ENCODE measurements at regions not wholly inside any gene's neighbourhood (a gene's known extent, or its start where the extent isn't known, plus 50 kb on each side); places are given as distances from the start of the nearest gene placed in this dataset.

GRCh38 chr18:78687736-78688135, 291.9 kb upstream of the SALL3 start:
- no peak for TF ChIP-seq CTCF (IDR thresholded peaks at IDR 0.05; ENCODE audit: borderline replicate concordance, extremely low read depth, low read length, poor library complexity, severe bottlenecking)
- TF ChIP-seq EZH2 (IDR thresholded peaks at IDR 0.05; ENCODE audit: borderline replicate concordance, low read depth, low read length, severe bottlenecking): no peak

Data from DND-41 (cell line).